K562 (cell line): ENCODE measurements at regions not wholly inside any gene's neighbourhood (a gene's known extent, or its start where the extent isn't known, plus 50 kb on each side); places are given as distances from the start of the nearest gene placed in this dataset.

Source experiments
- ATAC-seq: fragments of 200-7000 bp; cut with Tn5 transposase; 3 replicates; pipeline ENCODE4 v1.9.1; 2020; ENCODE audit warnings: moderate library complexity
- BruUV-seq: library from RNA; stranded (reverse); fragments of 400-500 nt; replicated peaks from 2 replicates; lab custom pipeline; 2021; lab: Mats Ljungman, UMichigan
- CTCF ChIA-PET: fragments of 300-600 bp; formaldehyde crosslinking; extraction: SDS; loops from one replicate; lab custom pipeline; 2021; ENCODE audit warnings: low intra/inter-chr PET ratio; lab: Yijun Ruan, JAX
- POLR2A ChIA-PET: fragments of 300-600, 350-650 bp; sonication (Branson Sonifier 250); formaldehyde crosslinking; extraction: SDS; loops from one replicate; lab custom pipeline; 2021; ENCODE audit warnings: antibody characterized with exemption, inconsistent platforms; lab: Yijun Ruan, JAX
- DNase-seq, 4 experiments: peaks; one replicate each; pipeline versions ENCODE4 v3.0.0 to v3.0.0-alpha.2; 2011 to 2018; ENCODE audit warnings: low spot score in 3 of 4, mixed read lengths in 3 of 4; ENCODE audit errors: extremely low read depth in 1 of 4
- FAIRE-seq: peaks from 2 replicates; lab custom pipeline; 2011; peaks lifted over from hg19 to GRCh38; lab: Jason Lieb, UNC
- H2AFZ ChIP-seq: 2 replicates; pipeline ENCODE4 v1.6.0; 2011; ENCODE audit warnings: low read depth, low read length, control low read depth, inconsistent platforms
- H3K27ac ChIP-seq: fragments of 200-600 bp; 3 replicates; pipeline ENCODE4 v1.8.0; 2011; ENCODE audit warnings: low read depth, mild to moderate bottlenecking, control low read depth, inconsistent platforms, low read length, moderate library complexity, mixed read lengths; ENCODE audit errors: extremely low read depth
- H3K27me3 ChIP-seq, 2 experiments: fragments of 300-600 bp in 1 of 2; 2 replicates in 1 of 2; 3 replicates in 1 of 2; pipeline versions ENCODE4 v1.6.0 to v1.8.0; 2011; ENCODE audit warnings: inconsistent platforms in 2 of 2, low read length in 2 of 2, mild to moderate bottlenecking in 1 of 2, mixed read lengths in 1 of 2, moderate library complexity in 1 of 2; ENCODE audit not compliant: control insufficient read depth in 2 of 2, insufficient read depth in 2 of 2
- H3K36me3 ChIP-seq: fragments of 300-600 bp; 3 replicates; pipeline ENCODE4 v1.8.0; 2011; ENCODE audit warnings: mild to moderate bottlenecking, low read length, inconsistent platforms; ENCODE audit not compliant: control insufficient read depth, insufficient read depth
- H3K4me1 ChIP-seq, 2 experiments: fragments of 200-600 bp in 1 of 2; replicated peaks in 1 of 2; 2 replicates in 1 of 2; 3 replicates in 1 of 2; pipeline versions ENCODE4 v1.5.1 to v1.8.0; 2011; ENCODE audit warnings: inconsistent platforms in 2 of 2, low read length in 2 of 2, mild to moderate bottlenecking in 1 of 2, mixed read lengths in 1 of 2, moderate library complexity in 1 of 2; ENCODE audit not compliant: control insufficient read depth in 2 of 2, insufficient read depth in 2 of 2
- H3K4me2 ChIP-seq: 2 replicates; pipeline ENCODE4 v1.6.1; 2011; ENCODE audit warnings: low read length, control low read depth, inconsistent platforms, mixed read lengths; ENCODE audit not compliant: insufficient read depth
- H3K4me3 ChIP-seq: fragments of 200-600 bp; sonication (generic), shearing (Covaris generic); 2 replicates; pipeline ENCODE4 v1.5.1; 2016; ENCODE audit warnings: control low read depth, inconsistent platforms
- H3K79me2 ChIP-seq: fragments of 200-600 bp; 3 replicates; pipeline ENCODE4 v1.8.0; 2011; ENCODE audit warnings: low read length, inconsistent platforms; ENCODE audit not compliant: control insufficient read depth, insufficient read depth
- H3K9ac ChIP-seq, 2 experiments: 2 replicates each; pipeline versions ENCODE4 v1.6.0 to v1.6.1; 2011; ENCODE audit warnings: low read depth in 2 of 2, low read length in 2 of 2, control low read depth in 1 of 2, inconsistent platforms in 1 of 2, mild to moderate bottlenecking in 1 of 2, mixed read lengths in 1 of 2; ENCODE audit not compliant: insufficient read depth in 1 of 2
- H3K9me1 ChIP-seq: one replicate; pipeline ENCODE4 v1.6.0; 2011; ENCODE audit warnings: inconsistent platforms, mild to moderate bottlenecking, low read length, moderate library complexity; ENCODE audit not compliant: control insufficient read depth, insufficient read depth
- H3K9me3 ChIP-seq: replicated peaks from 2 replicates; pipeline ENCODE4 v1.5.1; 2011; ENCODE audit warnings: low read depth, low read length, inconsistent platforms; ENCODE audit not compliant: control insufficient read depth, insufficient read depth
- H4K20me1 ChIP-seq: replicated peaks from 2 replicates; pipeline ENCODE4 v1.6.1; 2011; ENCODE audit warnings: low read length, inconsistent platforms, mixed read lengths; ENCODE audit not compliant: control insufficient read depth, insufficient read depth
- C11orf30 ChIP-seq: fragments of 450-650 bp; IDR thresholded peaks from 2 replicates; pipeline ENCODE4 v1.6.1; 2016; ENCODE audit warnings: low read depth, mild to moderate bottlenecking
- HBP1 ChIP-seq: fragments of 450-650 bp; formaldehyde crosslinking; IDR thresholded peaks from 2 replicates; pipeline ENCODE4 v1.4.0; 2022; ENCODE audit warnings: missing genetic modification characterization
- MAFF ChIP-seq: IDR thresholded peaks from 2 replicates; pipeline ENCODE4 v1.6.1; 2012; ENCODE audit warnings: low read length, improper control_type of control experiment
- MAFG ChIP-seq: fragments of 450-650 bp; conservative IDR thresholded peaks from 2 replicates; pipeline ENCODE4 v1.6.1; 2016; ENCODE audit warnings: missing genetic modification characterization, missing compliant biosample characterization
- MAFK ChIP-seq: IDR thresholded peaks from 2 replicates; pipeline ENCODE4 v1.6.1; 2011; ENCODE audit warnings: low read length, improper control_type of control experiment
- SRSF1 ChIP-seq: fragments of 200-400 bp; formaldehyde crosslinking; IDR thresholded peaks from 2 replicates; pipeline ENCODE4 v1.6.1; 2017; ENCODE audit warnings: mild to moderate bottlenecking, low read depth, low read length, moderate library complexity
- TEAD1 ChIP-seq, 2 experiments: fragments of 450-650 bp in 1 of 2; sonication (generic) in 1 of 2; formaldehyde crosslinking; IDR thresholded peaks; 2 replicates each; pipeline versions ENCODE4 v1.4.0 to v1.8.0; 2020 to 2022; ENCODE audit warnings: mild to moderate bottlenecking in 2 of 2, missing genetic modification reagents in 1 of 2
- ZC3H8 ChIP-seq: fragments of 450-650 bp; IDR thresholded peaks from 2 replicates; pipeline ENCODE4 v1.6.1; 2017
- ZNF316 ChIP-seq: fragments of 450-650 bp; IDR thresholded peaks from 2 replicates; pipeline ENCODE4 v1.6.1; 2016
- WGBS: fragments of 100-300 bp; shearing (Covaris generic); methylation state at CpG from one replicate; pipeline ENCODE4 v1.1.6; 2016; ENCODE audit warnings: low coverage, mixed read lengths; ENCODE audit not compliant: insufficient coverage; ENCODE audit errors: missing lambda C conversion rate; 5-methylcytosine and 5-hydroxymethylcytosine counted together
- in situ Hi-C: fragments of 300-500 bp; cut with MboI; formaldehyde crosslinking; loops from 4 replicates; pipeline ENCODE4 v1.15.0; 2018; ENCODE audit warnings: inconsistent platforms, mixed read lengths
- intact Hi-C: fragments of 100-400 bp; cut with micrococcal nuclease; formaldehyde crosslinking; loops from 2 replicates; pipeline ENCODE4 v1.14.2; 2022

GRCh38 chr12:92648242-92649031, 54.4 kb upstream of the PLEKHG7 start:
- no peak for ATAC-seq

More at GRCh38 chr12:92648242-92649031, 54.4 kb upstream of the PLEKHG7 start:
- no peak overlapping the region for H2AFZ ChIP-seq
- CTCF ChIA-PET, result no interaction called here
- TF ChIP-seq C11orf30 (peak; percentile 76), SRSF1 (no peak), ZC3H8 (no peak), TEAD1 (CRISPR knock-in tag; IDR thresholded peaks at IDR 0.05) (no peak), MAFK (peak; percentile 82), MAFF (peak; percentile 81), MAFG (tag) (peak; percentile 75), HBP1 (CRISPR knock-in tag) (no peak), ZNF316 (peak; percentile 85)
- H3K9ac ChIP-seq, result no peak overlapping the region
- no peaks in the 10 kb centered on the region for H3K4me1 ChIP-seq
- in situ Hi-C loops, result loop anchor here (25.0 kb wide), 1 partner anchor 1686 kb away; the partner anchor contains the start of gene CCER1
- H3K27ac ChIP-seq, result no peak overlapping the region
- no peaks in the 10 kb centered on the region for H3K9me1 ChIP-seq
- WGBS, result 2% methylated on average over 6 of the region's 6 CpGs
- H4K20me1 ChIP-seq, result no peaks in the 10 kb centered on the region
- DNase-seq (no peak), FAIRE-seq (no peak)
- POLR2A ChIA-PET, result interaction anchor here (0.7 to 0.9 kb wide), 2 partner anchors 267 to 742 kb away, joined by 3 read pairs; no protein-coding TSS in a partner anchor
- H3K36me3 ChIP-seq, result no peaks in the 10 kb centered on the region
- intact Hi-C loops, result loop anchor here (10.0 kb wide), 1 partner anchor 1284 kb away; no protein-coding TSS in a partner anchor
- H3K27me3 ChIP-seq, result peaks cover 8 to 13% of the 10 kb centered on the region in 2 experiments; a peak in 4 of 5 replicates
- no peak overlapping the region for H3K4me3 ChIP-seq
- BruUV-seq, result no TSS peak
- H3K9me3 ChIP-seq, result no peaks in the 10 kb centered on the region
- no peaks in the 10 kb centered on the region for H3K79me2 ChIP-seq
- H3K4me2 ChIP-seq, result no peak overlapping the region
